Smooth muscle cell (in vitro differentiated cells): ENCODE measurements at regions not wholly inside any gene's neighbourhood (a gene's known extent, or its start where the extent isn't known, plus 50 kb on each side); places are given as distances from the start of the nearest gene placed in this dataset.

Source experiments
- DNase-seq: peaks from one replicate; lab custom pipeline; 2025; ENCODE audit not compliant: unreplicated experiment; lab: John Stamatoyannopoulos, UW
- H2AFZ ChIP-seq: fragments of 200-600 bp; sonication (generic); 2 replicates; pipeline ENCODE4 v1.6.0; 2016; ENCODE audit warnings: antibody characterized with exemption, low read depth, mild to moderate bottlenecking
- H3F3A ChIP-seq: fragments of 200-600 bp; sonication (generic); 2 replicates; pipeline ENCODE4 v1.6.0; 2017; ENCODE audit warnings: antibody characterized with exemption, low read depth
- H3K27ac ChIP-seq: fragments of 200-600 bp; sonication (generic); 2 replicates; pipeline ENCODE4 v1.5.1; 2016; ENCODE audit warnings: low read depth, mild to moderate bottlenecking
- H3K27me3 ChIP-seq: fragments of 200-600 bp; sonication (generic); 2 replicates; pipeline ENCODE4 v1.6.1; 2016; ENCODE audit warnings: low read depth, mild to moderate bottlenecking
- H3K36me3 ChIP-seq: fragments of 200-600 bp; sonication (generic); 2 replicates; pipeline ENCODE4 v1.5.1; 2016; ENCODE audit warnings: low read depth
- H3K4me1 ChIP-seq: fragments of 200-600 bp; sonication (generic); 2 replicates; pipeline ENCODE4 v1.5.1; 2016; ENCODE audit warnings: low read depth
- H3K4me2 ChIP-seq: fragments of 200-600 bp; sonication (generic); 2 replicates; pipeline ENCODE4 v1.6.0; 2016; ENCODE audit warnings: mild to moderate bottlenecking
- H3K4me3 ChIP-seq: fragments of 200-600 bp; sonication (generic); 2 replicates; pipeline ENCODE4 v1.5.1; 2016; ENCODE audit warnings: mild to moderate bottlenecking
- H3K79me2 ChIP-seq: fragments of 200-600 bp; sonication (generic); 2 replicates; pipeline ENCODE4 v1.6.0; 2016; ENCODE audit warnings: low read depth, mild to moderate bottlenecking
- H3K9ac ChIP-seq: fragments of 200-600 bp; sonication (generic); 2 replicates; pipeline ENCODE4 v1.6.0; 2016; ENCODE audit warnings: low read depth
- H3K9me3 ChIP-seq: fragments of 200-600 bp; sonication (generic); replicated peaks from 2 replicates; pipeline ENCODE4 v1.5.1; 2016; ENCODE audit warnings: low read depth
- H4K20me1 ChIP-seq: fragments of 200-600 bp; sonication (generic); 2 replicates; pipeline ENCODE4 v1.6.0; 2016; ENCODE audit warnings: low read depth
- CTCF ChIP-seq: fragments of 200-600 bp; sonication (generic); IDR thresholded peaks from 2 replicates; pipeline ENCODE4 v1.5.1; 2017; ENCODE audit warnings: borderline replicate concordance, mild to moderate bottlenecking, antibody characterized with exemption; ENCODE audit not compliant: insufficient read depth, poor library complexity, severe bottlenecking
- whole genome bisulfite sequencing: methylation state at CpG from one replicate; pipeline ENCODE4 v1.1.7; 2016; ENCODE audit warnings: low lambda C conversion rate; 5-methylcytosine and 5-hydroxymethylcytosine counted together
- small RNA-seq: library from RNA; depleted of rRNA; stranded (forward); fragments of <200 nt; gene quantifications from one replicate; pipeline ENCODE3, GENCODE V24; 2014

- peaks cover 16% of the 10 kb centered on the region for H3F3A ChIP-seq
- peak overlapping the region; percentile 80 for H3K27ac ChIP-seq
- H4K20me1 ChIP-seq, result no peaks in the 10 kb centered on the region
- H3K9me3 ChIP-seq, result no peaks in the 10 kb centered on the region
- no peak overlapping the region for H2AFZ ChIP-seq
- H3K4me3 ChIP-seq, result no peak overlapping the region
- no peaks in the 10 kb centered on the region for H3K36me3 ChIP-seq
- DNase-seq, result no peak
- no peak overlapping the region for H3K9ac ChIP-seq
- peak overlapping the region; percentile 68 for H3K4me2 ChIP-seq
- no peaks in the 10 kb centered on the region for H3K79me2 ChIP-seq
- 15% methylated on average over 7 of the region's 7 CpGs for WGBS
- H3K27me3 ChIP-seq, result no peaks in the 10 kb centered on the region
- no peak for TF ChIP-seq CTCF
- H3K4me1 ChIP-seq, result peaks cover 22% of the 10 kb centered on the region
Measured at GRCh38 chr1:48048980-48049379, 51.8 kb upstream of the TRABD2B start.

GRCh38 chr1:48048064-48048463 lies 50.9 kb upstream of the TRABD2B start:
- no peaks in the 10 kb centered on the region for H3K79me2 ChIP-seq
- 19% methylated on average over 4 of the region's 4 CpGs for WGBS
- no peaks in the 10 kb centered on the region for H3K36me3 ChIP-seq
- no peak for DNase-seq
- no peaks in the 10 kb centered on the region for H3K27me3 ChIP-seq
- peak overlapping the region; percentile 80 for H3K27ac ChIP-seq
- peaks cover 16% of the 10 kb centered on the region for H3F3A ChIP-seq
- H3K4me1 ChIP-seq, result peaks cover 22% of the 10 kb centered on the region
- H3K9me3 ChIP-seq, result no peaks in the 10 kb centered on the region
- TF ChIP-seq CTCF, result no peak
- peak overlapping the region; percentile 68 for H3K4me2 ChIP-seq
- no peak overlapping the region for H3K4me3 ChIP-seq
- H2AFZ ChIP-seq, result no peak overlapping the region
- H3K9ac ChIP-seq, result no peak overlapping the region
- H4K20me1 ChIP-seq, result no peaks in the 10 kb centered on the region

- Histone ChIP-seq H3K4me1 (peaks cover 19% of the 10 kb centered on the region), H3K36me3 (no peaks in the 10 kb centered on the region), H2AFZ (no peak overlapping the region), H3K9me3 (no peaks in the 10 kb centered on the region), H4K20me1 (no peaks in the 10 kb centered on the region), H3K4me3 (no peak overlapping the region), H3K79me2 (no peaks in the 10 kb centered on the region), H3K4me2 (peak overlapping the region; percentile 68), H3K9ac (no peak overlapping the region), H3F3A (peaks cover 16% of the 10 kb centered on the region), H3K27me3 (no peaks in the 10 kb centered on the region), H3K27ac (peak overlapping the region; percentile 80)
- WGBS, result 31% methylated on average over 4 of the region's 4 CpGs
- no peak for DNase-seq
- no peak for TF ChIP-seq CTCF
Measured at GRCh38 chr1:48047116-48047515, 49.9 kb upstream of the TRABD2B start.

Small RNA genes in the stretch of these regions (small RNA-seq; reads per million reads assigned to genes)
- gene CYP46A4P, result 0.08 reads per million
